ENCODE measurements at regions not wholly inside any gene's neighbourhood (a gene's known extent, or its start where the extent isn't known, plus 50 kb on each side); places are given as distances from the start of the nearest gene placed in this dataset.

GRCh38 chr18:24731981-24732380, 271.5 kb downstream of the HRH4 start:
- TF ChIP-seq CTCF (conservative IDR thresholded peaks at IDR 0.05; ENCODE audit: low read length) (no peak), EZH2phosphoT487 (IDR thresholded peaks at IDR 0.05; ENCODE audit: borderline replicate concordance) (no peak)

Data from Loucy (cell line).